ENCODE measurements at regions not wholly inside any gene's neighbourhood (a gene's known extent, or its start where the extent isn't known, plus 50 kb on each side); places are given as distances from the start of the nearest gene placed in this dataset.
"Not testable (repeated sequence)": the region's sequence is repeated elsewhere in the genome, so short reads cannot be mapped to it uniquely, and the experiment has no call there.

DNA sequence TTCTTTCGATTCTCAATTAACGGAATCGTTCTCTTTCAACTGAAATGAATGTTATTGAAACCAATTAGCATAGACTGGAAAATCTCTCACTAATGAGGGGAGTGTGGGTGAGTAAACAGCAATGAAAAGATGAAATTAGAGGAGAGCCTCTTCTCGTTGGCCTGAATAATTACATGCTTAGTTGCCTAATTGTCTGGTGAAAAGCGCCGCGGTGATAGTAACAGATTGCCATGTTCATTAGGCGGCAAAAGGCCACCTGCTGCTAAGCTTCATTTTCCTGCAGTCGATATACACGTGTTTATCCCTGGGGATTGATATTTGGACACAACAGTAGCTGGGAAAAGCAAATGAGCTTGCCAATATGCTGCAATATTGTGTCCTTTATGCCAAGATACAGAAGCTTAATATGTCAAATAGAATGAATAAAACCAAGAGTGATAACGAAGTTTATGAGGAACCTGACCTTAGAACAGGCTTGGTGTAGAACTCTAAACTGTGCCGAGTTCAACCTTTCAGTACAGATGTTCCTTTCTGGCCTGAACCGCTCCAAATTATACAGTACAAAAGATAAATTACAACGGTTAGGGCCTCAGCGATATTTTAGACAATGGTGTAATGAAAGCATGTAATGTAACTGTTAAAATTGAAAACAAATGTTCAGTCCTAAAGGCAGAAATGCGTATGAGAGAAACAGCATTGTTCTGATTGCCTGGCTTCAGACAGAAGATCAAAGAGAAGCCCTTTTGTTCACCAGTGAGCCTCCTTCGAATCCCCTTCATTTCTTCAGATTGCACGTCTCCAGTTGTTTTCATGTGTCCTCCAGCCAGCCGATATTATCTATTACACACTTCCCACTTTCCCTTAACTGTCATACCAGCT lies 185.2 kb downstream of the SHOX2 start:
- DNase-seq (ENCODE audit: low read depth in 1 of 2, low spot score in 1 of 2): no peak

DNA sequence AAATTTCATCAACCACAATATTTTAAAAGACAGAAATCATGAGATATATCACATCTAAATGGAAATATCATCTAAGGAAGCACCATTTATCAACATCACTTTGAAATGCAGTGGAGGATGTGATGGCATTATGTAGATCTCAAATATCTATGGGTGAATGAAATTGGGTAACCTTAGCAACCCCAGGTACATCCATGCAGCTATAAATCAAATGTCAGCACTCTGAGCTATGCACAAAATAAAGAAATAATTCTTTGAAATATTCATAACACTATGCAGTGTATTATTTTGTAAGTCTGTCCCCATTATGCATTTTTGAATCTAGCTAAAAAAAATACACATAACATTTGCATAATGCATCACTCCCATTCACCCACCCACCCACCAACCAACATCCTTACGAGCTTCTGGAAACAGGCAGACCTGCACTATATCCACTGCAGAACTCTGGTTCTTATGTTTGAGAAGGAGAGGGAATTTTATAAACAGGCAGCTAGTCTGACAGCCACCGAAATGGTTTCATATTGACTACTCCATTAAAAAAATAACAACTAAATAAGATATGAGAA lies 186.8 kb downstream of the SHOX2 start:
- no peak for DNase-seq (ENCODE audit: low read depth in 1 of 2, low spot score in 1 of 2)

DNA sequence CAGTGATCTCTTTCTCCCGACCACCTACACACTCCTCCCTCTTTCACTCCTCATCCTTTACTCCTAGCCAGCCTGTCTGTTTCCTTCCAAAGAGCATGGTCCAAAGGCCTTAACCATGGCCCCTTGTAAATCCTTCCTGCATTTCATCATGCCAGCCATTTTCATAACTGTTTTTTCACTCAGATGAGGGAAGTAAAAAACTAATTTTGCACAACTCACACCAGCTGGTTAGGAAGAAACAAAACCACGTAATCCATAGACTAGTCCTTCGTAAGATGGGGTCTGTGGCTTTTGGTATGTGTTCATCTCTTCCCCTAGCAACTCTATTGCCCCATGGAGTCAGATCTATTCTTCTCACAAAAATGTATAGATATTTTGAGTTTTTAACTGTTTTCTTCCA lies 187.8 kb downstream of the SHOX2 start:
- DNase-seq (ENCODE audit: low read depth in 1 of 2, low spot score in 1 of 2): no peak

DNA sequence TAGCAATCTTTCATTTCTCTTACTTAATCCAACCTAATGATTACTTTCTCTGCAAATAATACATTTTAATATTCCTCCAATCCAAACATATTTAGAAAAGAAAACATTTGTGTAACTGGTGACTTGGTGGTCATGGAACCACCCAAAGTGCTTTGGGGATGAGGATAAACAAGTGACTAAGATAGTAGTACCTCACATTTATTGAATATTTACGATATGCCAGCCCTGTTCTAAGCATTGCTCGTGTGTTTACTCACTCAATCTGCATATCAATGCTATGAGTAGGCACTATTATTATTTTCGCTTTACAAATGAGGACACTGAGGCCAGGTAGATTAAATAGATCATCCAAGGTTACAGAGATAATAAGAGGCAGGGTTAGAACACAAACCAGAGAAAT lies 189.5 kb downstream of the SHOX2 start:
- DNase-seq (ENCODE audit: low read depth in 1 of 2, low spot score in 1 of 2): no peak

DNA sequence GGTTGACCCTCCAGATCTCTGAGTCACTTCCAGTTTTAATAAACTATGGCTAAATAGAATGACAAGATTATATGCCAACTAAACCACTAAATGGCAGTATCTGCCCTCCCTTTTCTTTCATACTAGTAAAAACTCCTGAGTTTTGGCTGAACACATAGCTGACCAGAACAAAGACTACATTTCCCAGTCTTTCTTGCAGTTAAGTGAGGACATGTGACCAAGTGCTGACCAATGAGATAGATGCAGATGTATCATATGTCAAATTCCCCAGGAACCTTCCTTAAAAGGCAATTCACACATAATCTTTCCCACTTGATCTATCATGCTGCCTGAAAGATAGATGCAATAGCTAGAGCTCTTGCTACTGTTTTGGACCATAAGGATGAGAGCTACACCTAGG lies 191.3 kb downstream of the SHOX2 start:
- no peak for DNase-seq (ENCODE audit: low read depth in 1 of 2, low spot score in 1 of 2)

DNA sequence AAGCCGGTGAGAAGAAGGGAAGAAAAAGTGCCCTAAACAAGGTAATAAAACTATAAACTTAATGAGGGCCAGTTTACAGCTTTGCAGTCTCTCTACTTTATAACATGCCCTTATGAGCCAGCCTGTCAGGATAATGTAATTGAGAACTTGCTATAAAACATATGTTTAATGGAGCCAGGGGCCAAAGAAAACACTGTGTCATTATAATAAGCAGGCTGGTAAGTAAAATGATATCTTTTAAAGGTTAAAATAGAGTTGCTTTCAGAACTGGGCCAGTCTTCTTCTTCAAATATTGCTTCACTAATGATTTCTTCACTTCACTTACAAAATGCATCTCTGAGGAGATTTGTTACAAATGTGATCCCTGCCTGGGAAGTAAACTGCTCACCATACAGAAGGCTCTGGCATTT lies 192.5 kb downstream of the SHOX2 start:
- DNase-seq (ENCODE audit: low read depth in 1 of 2, low spot score in 1 of 2): no peak

DNA sequence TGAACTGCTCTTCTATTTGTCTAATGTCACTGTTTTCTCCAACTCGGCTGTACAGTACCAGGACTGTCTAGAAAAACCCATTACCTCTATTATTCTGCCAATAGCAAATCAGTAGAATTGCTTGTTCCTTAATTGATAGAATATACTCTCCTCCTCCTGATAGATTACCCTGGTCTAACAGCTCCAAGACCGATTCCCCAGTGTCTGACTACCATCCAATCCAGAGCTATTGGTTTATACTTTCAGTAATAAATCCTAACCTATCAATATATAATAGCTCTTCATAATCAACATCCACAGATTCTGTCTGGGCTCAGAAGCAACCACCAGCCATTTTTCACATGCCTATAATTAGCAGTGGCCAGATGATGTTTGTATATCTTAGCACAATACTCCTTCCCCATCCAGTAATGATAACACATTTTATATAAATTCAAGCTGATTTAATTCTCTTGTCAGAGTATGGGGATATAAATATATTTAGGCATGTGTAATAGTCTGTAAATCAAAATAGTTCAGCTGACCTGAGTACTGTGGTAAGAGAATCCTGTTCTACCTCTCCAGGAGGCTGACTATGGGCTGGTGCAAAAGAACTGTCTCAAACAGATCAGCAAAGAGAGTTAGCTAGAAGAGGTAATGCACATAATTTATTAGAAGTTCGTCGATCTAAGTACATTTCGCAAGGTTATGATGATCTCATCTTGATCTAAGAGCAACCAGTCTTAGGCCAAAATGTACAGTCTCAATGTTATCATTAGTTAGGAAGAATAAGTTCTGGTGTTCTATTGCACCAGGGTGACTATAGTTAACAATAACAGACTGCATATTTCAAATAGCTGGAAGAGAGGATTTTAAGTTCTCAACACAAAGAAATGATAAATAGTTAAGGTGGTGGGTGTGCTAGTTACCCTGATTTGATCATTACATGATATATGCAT lies 193.4 kb downstream of the SHOX2 start:
- DNase-seq (ENCODE audit: low read depth in 1 of 2, low spot score in 1 of 2): no peak

DNA sequence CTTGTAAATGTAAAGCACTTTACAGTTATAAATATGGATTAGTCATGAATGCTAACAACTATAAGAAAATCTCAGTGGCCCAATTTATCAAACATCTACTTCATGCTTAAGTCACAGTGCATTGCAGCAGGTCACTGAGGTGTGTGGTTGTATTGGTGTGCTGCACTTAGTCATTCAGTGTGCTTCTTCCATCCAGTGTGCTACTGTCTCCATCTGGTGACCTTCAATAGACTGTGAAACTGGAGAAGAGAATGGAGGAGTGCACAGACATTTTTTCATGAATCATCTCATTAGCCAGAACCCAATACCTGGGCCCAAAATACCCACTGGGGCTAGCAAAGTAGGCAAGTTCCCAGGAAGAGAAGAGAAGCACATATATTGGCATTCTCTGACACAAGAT lies 199.6 kb downstream of the SHOX2 start:
- no peak for DNase-seq (ENCODE audit: low read depth in 1 of 2, low spot score in 1 of 2)

DNA sequence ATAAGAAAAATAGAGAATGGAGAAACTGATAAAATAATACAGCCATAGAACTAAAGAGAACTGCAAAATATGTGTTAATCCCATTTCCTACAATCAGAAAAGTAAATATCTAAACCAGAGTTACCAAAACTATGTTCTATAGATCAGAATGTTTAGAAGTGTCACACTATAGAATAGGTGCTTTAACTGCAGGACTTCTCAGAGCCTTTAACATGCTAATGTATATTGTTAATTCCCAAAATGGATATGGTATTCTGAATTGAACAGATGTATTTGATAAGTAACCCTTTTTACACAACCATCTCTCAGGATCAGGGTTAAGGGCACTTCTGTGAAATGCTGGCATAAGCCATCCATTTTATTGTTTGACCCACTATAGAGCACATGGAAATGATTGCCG lies 200.3 kb downstream of the SHOX2 start:
- DNase-seq (ENCODE audit: low read depth in 1 of 2, low spot score in 1 of 2): no peak

DNA sequence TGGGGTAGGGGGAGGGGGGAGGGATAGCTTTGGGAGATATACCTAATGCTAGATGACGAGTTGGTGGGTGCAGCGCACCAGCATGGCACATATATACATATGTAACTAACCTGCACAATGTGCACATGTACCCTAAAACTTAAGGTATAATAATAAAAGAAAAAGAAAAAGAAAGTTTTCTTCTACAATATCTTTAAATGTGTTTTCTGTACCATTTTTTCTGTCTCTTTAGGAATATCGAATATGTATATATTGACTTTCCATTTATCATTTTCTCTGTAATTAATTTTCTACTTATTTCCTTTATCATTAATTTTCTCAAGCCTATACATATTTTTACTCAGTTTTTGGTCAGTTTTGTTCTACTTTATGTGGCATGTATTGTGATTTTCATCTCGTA lies 203.5 kb downstream of the SHOX2 start:
- not testable (repeated sequence) for DNase-seq (ENCODE audit: low read depth in 1 of 2, low spot score in 1 of 2)

DNA sequence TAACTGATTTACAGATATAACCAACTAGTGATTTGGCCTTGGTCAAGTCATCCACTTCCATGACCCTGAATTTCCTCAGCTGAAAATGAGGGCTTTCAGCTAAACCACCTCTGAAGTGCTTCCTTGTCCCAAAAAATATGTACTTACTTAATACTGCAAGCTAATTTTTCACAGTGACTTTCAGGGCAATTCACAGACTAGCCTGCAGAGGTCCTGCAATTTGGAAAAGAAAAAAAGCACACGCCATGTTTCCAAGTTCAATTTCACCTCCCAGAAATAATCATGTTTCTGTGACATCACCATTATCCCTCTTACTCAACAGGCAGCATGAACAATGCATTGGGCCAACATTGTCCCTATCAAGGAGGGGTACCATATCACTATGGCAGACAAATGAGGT lies 218.2 kb downstream of the SHOX2 start:
- no peak for DNase-seq (ENCODE audit: low read depth in 1 of 2, low spot score in 1 of 2)

DNA sequence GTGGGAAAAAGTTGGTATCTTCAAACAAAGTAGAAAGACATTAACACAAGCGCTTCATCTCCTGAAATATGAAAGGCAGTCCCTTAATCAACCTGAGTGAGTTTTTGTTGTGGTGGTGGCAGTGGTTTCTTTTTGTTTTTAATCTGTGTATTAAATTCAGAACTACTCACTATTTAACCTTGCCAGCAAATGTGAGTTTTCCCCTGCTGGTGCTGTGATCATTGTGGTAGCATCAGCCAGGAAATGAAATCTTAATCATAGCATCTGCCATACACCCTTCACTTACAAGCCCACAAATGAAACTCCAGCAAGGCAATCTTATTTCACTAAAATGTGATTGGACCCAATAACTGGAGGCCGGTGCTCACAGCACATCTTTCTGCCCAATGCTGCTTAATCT lies 229.7 kb downstream of the SHOX2 start:
- DNase-seq (ENCODE audit: low read depth in 1 of 2, low spot score in 1 of 2): no peak

DNA sequence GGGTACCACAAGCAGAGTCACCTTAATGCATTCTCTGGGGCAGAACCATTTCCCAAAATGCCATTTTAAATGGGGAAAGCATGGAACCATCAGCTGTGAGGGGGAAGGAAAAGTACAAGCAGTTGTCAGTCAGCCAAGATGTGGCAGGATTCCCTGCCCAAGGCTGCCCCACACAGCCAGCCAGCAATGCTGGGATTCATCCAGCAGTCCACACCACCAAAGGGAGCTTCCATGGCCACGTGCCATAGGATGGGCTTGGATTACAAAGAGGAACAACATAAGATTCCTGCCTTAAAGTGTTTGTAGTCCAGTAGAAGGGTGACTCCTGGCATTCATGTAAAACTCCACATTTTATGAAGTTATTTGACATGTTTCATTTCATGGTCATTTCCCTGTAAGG lies 233.3 kb downstream of the SHOX2 start:
- no peak for DNase-seq (ENCODE audit: low read depth in 1 of 2, low spot score in 1 of 2)

DNA sequence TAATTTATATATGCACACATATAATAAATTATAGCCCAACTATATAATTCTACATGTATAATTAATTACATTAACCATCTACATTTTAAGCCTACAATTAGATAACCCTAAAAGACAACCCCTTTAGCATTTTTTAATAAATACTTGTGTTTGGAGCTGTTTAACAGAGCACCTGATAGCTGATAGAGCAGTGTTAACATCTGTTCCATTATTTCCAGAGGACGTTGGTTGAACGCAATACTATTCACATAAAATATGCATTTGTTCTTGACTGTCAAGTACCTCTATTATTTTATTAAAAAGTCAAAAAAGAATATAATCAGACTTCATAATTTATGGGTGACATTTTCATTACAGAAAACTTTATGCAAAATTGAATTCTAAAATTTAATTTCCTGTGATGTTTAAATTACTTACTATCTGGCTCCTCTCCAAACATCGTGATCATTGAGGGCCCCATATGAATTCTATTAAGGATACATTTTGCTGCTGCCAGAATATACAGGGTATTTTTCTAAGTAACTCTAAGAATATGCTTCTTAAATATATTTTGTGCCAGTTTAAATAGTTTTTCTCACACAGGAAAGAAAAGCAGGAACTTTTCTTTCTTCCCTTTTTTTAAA lies 234.3 kb downstream of the SHOX2 start:
- DNase-seq (ENCODE audit: low read depth in 1 of 2, low spot score in 1 of 2): no peak

DNA sequence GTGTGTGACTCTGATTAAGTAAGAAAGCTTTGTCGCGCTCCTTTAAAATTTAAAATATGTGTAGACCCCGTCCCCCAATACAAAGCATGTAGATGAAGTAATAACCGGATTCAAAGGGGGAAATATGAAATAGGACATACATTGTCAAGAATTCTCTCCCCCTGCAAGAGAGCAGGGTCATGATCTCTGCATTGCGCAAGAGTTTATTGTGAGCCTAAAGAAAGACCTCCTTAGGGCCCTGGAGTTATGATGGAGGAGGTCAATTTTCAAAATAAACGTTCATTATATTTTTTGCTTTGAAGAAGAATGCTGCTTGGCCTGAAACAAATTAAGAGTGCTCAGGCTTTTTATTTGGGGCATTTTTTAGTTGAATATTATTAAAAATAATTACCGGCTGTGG lies 235.0 kb downstream of the SHOX2 start:
- no peak for DNase-seq (ENCODE audit: low read depth in 1 of 2, low spot score in 1 of 2)

DNA sequence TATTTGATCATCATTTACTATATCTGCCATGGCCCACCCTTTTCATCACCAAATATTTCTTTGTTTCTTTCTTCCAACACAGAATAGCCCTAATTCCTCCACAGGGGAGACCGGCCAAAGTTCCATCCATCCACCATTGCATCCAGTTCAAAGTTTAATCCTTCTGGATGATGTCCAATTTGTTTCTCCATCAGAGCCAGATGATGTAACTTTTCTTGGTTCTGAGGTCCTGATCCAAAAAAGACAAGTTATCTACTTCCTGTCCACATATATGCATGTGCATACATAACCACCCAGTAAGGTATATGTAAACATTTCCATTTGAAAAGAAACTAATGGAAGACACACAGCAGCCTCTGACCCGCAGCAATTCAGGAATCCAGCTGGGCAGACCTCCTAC lies 237.3 kb downstream of the SHOX2 start:
- no peak for DNase-seq (ENCODE audit: low read depth in 1 of 2, low spot score in 1 of 2)

DNA sequence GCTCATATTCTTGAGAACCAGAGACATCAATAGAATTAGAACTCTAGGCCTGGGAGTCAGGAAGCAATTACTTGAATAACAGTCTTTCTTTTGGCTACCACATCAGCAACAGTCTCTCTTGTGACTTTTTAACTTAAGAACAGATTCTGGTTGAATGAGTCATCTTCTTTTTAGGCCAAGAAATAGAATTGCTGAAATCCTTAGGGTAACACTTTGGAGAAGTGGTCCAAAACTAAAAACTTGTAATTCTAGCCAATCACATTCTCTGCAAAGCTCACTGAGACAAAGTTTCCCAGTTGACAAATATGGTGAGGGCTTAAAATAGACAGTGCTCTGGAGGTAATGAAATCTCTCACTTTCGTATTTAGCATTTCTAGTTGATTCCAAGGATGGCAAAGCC lies 238.0 kb downstream of the SHOX2 start:
- no peak for DNase-seq (ENCODE audit: low read depth in 1 of 2, low spot score in 1 of 2)

DNA sequence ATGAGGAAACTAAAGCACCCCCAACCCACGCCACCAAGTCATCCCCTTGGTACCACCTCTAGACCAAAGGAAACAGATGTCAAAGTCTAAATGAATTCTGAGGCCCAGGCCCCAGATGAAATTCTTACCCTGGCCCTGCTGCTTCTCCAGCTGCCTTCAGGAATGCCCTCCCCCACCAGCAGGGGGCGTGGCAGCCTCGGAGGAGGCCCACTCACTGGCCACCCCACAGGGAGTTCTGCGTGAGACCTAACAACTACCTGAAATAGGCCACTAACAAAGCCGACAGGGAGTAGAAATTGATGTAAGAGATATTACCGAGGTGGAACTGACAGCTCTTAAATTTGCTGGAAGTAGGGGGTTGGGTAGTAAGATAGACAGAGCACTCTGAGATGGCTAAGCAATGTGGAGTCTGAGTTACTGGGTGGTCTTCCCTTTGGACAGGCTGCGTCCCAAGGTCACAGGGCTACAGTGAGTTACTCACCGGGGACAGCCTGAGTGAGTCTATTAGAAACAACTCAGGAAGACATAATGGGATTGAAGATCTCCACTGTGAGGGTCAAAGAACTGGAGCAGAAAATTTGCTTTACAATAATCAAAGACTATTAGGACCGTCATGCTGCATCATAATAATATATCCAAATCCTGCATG lies 240.7 kb downstream of the SHOX2 start:
- peak in 1 of 2 donors; percentile 7 for DNase-seq (ENCODE audit: low read depth in 1 of 2, low spot score in 1 of 2)

DNA sequence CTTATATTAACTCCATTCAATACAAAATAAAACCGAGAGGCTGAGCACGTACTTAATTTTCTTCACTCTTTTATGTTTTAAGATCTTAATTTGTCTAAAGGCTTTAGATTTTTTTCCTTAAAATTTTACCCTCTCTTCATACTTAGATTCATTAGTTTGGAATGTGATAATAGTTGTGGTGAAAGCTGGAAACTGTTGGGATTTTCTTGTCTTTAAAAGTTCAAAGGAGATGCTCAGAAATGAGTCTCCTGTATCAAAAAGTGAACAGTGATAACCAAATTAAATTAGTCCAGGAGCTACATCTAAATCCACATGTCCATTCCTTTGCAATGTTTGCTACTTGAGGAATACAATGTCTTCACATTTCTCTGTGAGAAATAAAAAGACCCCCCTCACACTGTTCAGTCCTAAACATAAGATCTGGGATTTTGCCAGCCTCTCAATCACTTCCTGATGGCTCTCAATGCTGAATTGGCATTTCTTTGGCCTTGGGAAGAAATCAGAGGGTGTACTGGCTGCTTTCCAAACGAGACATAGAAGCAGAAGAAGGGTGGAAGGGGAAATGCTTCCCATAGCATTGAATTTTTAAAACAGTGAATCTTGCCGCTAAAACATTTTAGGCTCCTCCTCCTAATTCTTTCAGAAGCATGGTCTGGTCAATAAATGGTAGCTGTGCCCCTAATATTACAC lies 245.0 kb downstream of the SHOX2 start:
- no peak for DNase-seq (ENCODE audit: low read depth in 1 of 2, low spot score in 1 of 2)

DNA sequence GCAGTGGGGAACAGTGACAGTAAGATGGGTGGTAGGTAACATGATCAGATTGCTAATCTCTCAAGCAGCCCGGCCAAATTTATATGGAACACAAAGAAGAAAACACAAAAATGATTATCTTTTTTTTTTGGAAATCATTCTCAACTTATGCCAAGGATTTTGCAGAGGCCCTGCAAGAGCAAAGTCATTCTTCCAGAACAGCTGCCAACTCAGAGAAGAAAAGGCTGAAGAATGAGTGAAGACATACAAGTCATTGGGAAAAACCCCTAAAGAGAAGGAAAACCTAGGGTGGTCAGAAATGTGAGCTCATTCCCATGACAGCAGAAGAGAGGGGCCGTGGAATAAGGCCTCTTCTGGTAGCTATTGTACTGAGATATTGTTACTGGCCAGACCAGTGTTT lies 246.7 kb downstream of the SHOX2 start:
- no peak for DNase-seq (ENCODE audit: low read depth in 1 of 2, low spot score in 1 of 2)

Data from stimulated activated CD4-positive, alpha-beta T cell treated with anti-CD3 and anti-CD28 coated beads, Interleukin-15, amount 100 ng/mL, for 1 hour (primary cell).